ENCODE measurements at regions not wholly inside any gene's neighbourhood (a gene's known extent, or its start where the extent isn't known, plus 50 kb on each side); places are given as distances from the start of the nearest gene placed in this dataset.

- H3K14ac ChIP-seq (ENCODE audit: insufficient read depth, low read length) = no peak overlapping the region
These were observed 895.2 kb upstream of the ZEB2 start for GRCh38 chr2:145415151-145415550.

More at GRCh38 chr2:145415151-145415550, 895.2 kb upstream of the ZEB2 start:
- Histone ChIP-seq H4K5ac (ENCODE audit: insufficient read length, low read depth, low read length) (no peak overlapping the region), H2AK5ac (ENCODE audit: insufficient read length, low read length) (no peak overlapping the region), H3K4me1 (ENCODE audit: insufficient read depth, low read length) (no peaks in the 10 kb centered on the region), H3K27me3 (ENCODE audit: insufficient read depth, low read length) (no peaks in the 10 kb centered on the region), H3T11ph (ENCODE audit: low read length) (no peak overlapping the region), H2BK120ac (ENCODE audit: low read depth, low read length, poor library complexity, severe bottlenecking) (no peak overlapping the region), H3K79me1 (ENCODE audit: insufficient read depth, low read depth, low read length, poor library complexity, severe bottlenecking) (no peaks in the 10 kb centered on the region), H3K9me3 (ENCODE audit: control insufficient read depth, low read depth, low read length) (no peaks in the 10 kb centered on the region), H2BK5ac (ENCODE audit: insufficient read length, low read length) (no peak overlapping the region), H4K91ac (ENCODE audit: insufficient read length, low read depth, low read length) (no peak overlapping the region), H4K8ac (replicated peaks; ENCODE audit: insufficient read length, low read depth, low read length) (no peak overlapping the region), H3K4ac (ENCODE audit: low read depth, low read length) (no peak overlapping the region), H2BK12ac (ENCODE audit: insufficient read length, low read depth, low read length) (no peak overlapping the region), H4K20me1 (ENCODE audit: control insufficient read depth, insufficient read depth, insufficient read length) (no peaks in the 10 kb centered on the region), H2BK15ac (ENCODE audit: low read depth, low read length) (no peak overlapping the region), H3K18ac (ENCODE audit: insufficient read length, low read depth, low read length) (no peak overlapping the region), H3K4me2 (ENCODE audit: insufficient read depth, insufficient read length, low read length) (no peak overlapping the region), H3K79me2 (ENCODE audit: insufficient read depth, low read length) (no peaks in the 10 kb centered on the region), H3K23me2 (ENCODE audit: insufficient read length, low read depth, low read length, poor library complexity, severe bottlenecking) (no peaks in the 10 kb centered on the region), H3K23ac (ENCODE audit: insufficient read length, low read depth, low read length) (no peak overlapping the region), H3K9ac (ENCODE audit: extremely low read depth, insufficient read length, low read length) (no peak overlapping the region), H2AFZ (ENCODE audit: low read length) (no peak overlapping the region), H3K27ac (ENCODE audit: insufficient read length, low read depth, low read length) (no peak overlapping the region), H2BK20ac (ENCODE audit: low read depth, low read length, poor library complexity, severe bottlenecking) (no peak overlapping the region), H3K56ac (ENCODE audit: insufficient read length, low read depth, low read length) (no peak overlapping the region)
- Mint-ChIP-seq H3K27me3 (ENCODE audit: low read depth) (no peaks in the 10 kb centered on the region), H3K4me3 (no peak overlapping the region), H3K27ac (no peak overlapping the region), H3K4me1 (no peaks in the 10 kb centered on the region), H3K36me3 (ENCODE audit: insufficient read depth in 1 of 3, low read depth in 3 of 3) (peaks cover 0 to 10% (median 5%) of the 10 kb centered on the region in 3 experiments; a peak in 4 of 7 replicates), H3K9me3 (peaks cover 5 to 10% of the 10 kb centered on the region in 2 experiments; a peak in 3 of 5 replicates)
- DNase-seq = no peak
- TF ChIP-seq CTCF (conservative IDR thresholded peaks at IDR 0.05) = no peak
- no CpG with 5 or more reads among the region's 1 CpG for WGBS (ENCODE audit: extremely low coverage, insufficient read length, low lambda C conversion rate)
